PC-3 (cell line): ENCODE measurements at regions not wholly inside any gene's neighbourhood (a gene's known extent, or its start where the extent isn't known, plus 50 kb on each side); places are given as distances from the start of the nearest gene placed in this dataset.

Source experiments
- EZH2 ChIP-seq: fragments of 300-600 bp; sonication (generic); IDR thresholded peaks from one replicate; pipeline ENCODE4 v1.6.1; 2017; ENCODE audit warnings: antibody characterized with exemption, mild to moderate bottlenecking, low read length; ENCODE audit not compliant: unreplicated experiment
- EZH2phosphoT487 ChIP-seq: fragments of 300-600 bp; sonication (generic); IDR thresholded peaks from 2 replicates; pipeline ENCODE4 v1.6.1; 2018; ENCODE audit warnings: mild to moderate bottlenecking, antibody characterized with exemption, low read length, borderline replicate concordance
- TF ChIP-seq, protein P1 (sequence below): fragments of 300-600 bp; sonication (generic); conservative IDR thresholded peaks from 2 replicates; pipeline ENCODE4 v1.5.1; 2017; ENCODE audit warnings: antibody characterized with exemption, low read depth, mild to moderate bottlenecking, low read length

DNA sequence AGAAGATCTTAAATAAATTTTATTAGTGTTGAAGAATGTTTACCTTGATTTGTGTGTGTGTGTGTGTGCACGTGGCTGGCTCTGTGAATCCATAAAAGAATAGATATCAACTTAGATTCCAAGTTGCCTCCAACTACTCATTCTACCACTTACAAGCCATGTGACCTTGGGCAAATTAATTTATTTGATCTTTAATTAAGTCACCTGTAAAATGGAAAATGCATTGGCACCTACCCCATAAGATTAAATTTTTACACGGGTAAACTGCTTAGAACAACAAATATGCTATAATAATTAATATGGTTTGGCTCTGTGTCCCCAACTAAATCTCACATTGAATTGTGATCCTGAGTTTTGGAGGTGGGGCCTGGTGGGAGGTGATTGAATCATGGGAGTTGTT, 604.9 kb upstream of the NRG3 start:
- TF ChIP-seq EZH2 (no peak), EZH2phosphoT487 (no peak)
- TF ChIP-seq, protein P1, sequence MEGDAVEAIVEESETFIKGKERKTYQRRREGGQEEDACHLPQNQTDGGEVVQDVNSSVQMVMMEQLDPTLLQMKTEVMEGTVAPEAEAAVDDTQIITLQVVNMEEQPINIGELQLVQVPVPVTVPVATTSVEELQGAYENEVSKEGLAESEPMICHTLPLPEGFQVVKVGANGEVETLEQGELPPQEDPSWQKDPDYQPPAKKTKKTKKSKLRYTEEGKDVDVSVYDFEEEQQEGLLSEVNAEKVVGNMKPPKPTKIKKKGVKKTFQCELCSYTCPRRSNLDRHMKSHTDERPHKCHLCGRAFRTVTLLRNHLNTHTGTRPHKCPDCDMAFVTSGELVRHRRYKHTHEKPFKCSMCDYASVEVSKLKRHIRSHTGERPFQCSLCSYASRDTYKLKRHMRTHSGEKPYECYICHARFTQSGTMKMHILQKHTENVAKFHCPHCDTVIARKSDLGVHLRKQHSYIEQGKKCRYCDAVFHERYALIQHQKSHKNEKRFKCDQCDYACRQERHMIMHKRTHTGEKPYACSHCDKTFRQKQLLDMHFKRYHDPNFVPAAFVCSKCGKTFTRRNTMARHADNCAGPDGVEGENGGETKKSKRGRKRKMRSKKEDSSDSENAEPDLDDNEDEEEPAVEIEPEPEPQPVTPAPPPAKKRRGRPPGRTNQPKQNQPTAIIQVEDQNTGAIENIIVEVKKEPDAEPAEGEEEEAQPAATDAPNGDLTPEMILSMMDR: no peak
